GM19324 (cell line): ENCODE measurements at regions not wholly inside any gene's neighbourhood (a gene's known extent, or its start where the extent isn't known, plus 50 kb on each side); places are given as distances from the start of the nearest gene placed in this dataset.

Source experiments
- ATAC-seq: cut with Tn5 transposase; IDR thresholded peaks from one replicate; pipeline ENCODE4 v1.9.1; 2021; ENCODE audit warnings: mild to moderate bottlenecking, moderate library complexity; ENCODE audit not compliant: unreplicated experiment, low FRiP score

GRCh38 chr4:108303488-108304177 lies 134.9 kb upstream of the LEF1 start:
- no peak for ATAC-seq

DNA sequence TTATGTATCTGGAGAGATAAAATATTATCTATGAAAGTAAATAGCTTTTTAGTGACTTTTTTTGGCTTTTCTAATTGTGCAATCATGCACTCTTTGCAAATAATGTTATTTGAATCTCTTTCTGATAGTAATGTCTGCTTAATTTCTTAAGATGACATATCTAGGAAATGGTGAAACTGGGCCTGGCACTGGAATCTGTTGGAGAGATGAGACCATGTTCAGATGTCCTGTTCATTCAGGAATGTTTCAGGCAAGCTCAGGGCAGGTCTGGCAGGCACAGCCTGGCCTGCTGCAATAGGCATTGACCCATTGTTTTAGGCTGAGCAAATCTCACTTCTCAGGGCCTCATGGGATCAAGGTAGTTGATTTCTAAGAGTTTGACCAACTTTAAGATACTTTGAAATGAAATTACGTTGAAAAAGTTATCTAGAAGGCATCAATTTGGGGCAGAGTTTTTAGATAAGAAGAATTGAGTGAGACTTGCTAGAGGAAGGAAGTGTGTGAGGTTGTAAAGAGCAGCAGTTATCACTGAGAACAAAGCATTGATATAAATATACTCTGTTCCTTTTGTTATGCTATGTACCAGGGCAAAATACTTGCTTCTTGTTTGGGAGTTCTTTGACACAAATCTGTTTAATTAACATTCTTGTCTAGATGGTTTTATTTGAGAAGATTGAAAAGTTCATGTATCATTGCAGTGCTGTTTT lies 133.0 kb upstream of the LEF1 start:
- ATAC-seq, result no peak

- no peak for ATAC-seq
Measured at GRCh38 chr4:108297605-108298004, 128.9 kb upstream of the LEF1 start.

DNA sequence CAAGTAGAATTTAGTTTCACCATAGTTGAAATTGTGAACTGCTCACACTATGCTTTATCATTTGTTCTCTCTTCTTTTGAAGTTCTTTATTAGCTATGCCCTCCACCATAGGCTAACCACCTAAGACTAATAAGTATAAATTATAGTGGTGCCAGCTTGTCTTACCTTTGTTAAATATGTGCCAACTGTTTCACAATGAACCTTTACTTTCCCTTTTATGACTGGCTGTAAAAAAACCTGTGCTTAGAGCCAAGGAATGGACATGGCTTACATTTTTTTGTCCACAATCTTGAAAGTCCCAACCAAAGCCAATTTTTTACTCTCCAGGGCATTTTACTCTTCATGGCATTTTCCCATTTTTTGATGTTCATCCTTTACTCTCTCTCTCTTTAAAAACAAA lies 123.5 kb upstream of the LEF1 start:
- ATAC-seq, result no peak

- ATAC-seq, result no peak
Measured at GRCh38 chr4:108291137-108291536, 122.4 kb upstream of the LEF1 start.

DNA sequence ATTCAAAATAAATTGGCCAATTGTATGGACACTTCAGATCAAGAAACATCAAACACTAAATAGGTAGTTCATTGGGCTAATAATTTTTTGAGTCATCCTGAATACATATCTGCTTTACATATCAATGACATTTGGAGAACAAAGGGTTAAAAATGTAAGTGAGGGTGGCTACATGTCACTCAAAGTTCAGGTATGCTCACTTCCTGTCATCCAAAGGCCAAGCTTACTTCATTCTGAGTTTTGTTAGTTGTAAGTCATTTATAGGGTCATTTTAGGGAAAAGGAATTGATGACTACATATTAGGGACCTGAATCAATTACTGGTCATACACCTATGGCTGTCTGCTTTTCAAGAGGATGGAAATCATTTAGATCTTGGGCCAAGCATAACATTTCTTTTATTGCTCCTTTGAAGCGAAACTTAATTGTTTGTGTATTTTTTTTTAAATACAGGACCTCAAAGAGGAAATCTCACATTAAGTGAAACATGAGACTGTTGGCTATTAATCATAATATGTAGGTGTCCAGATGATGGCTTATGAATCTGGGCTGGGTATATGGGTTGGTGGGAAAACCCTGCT lies 119.2 kb upstream of the LEF1 start:
- no peak for ATAC-seq

DNA sequence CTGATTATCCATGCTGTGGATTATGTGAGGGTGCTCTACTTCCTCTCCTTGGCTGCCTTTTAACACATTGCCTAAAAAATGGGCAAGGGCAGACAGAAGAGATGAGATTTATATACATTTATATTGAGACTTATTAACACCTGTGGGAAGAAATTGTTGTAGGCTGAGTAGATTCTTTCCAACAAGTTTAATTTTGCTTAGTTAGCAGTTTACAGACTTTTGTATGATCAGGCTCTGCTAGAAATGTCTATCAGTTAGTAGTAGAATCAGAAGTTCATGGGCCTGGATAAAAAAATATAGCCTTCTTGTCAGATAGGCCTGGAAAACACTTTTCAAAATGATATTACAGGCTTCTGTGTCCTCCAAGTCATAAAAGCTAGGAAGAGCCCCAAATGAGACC lies 111.3 kb upstream of the LEF1 start:
- ATAC-seq, result no peak

DNA sequence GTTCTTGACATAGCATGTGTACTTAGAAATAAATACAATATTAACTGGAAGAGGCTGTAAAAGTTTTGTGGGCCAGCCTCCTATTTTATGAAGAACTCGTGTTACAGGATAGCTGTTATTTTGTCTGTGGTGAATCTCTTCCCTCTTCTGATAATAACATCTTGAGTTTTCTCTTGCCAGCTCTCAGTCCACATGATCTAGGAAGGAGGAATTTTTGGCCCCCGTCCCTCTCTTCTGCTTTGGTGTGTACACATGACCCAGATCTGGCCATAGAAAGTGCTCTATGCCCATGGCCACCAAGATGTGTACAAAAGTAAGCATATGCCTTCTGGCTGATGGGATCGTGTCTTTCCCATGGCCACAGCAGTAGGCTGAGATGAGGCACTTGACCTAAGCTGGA lies 108.0 kb upstream of the LEF1 start:
- no peak for ATAC-seq

DNA sequence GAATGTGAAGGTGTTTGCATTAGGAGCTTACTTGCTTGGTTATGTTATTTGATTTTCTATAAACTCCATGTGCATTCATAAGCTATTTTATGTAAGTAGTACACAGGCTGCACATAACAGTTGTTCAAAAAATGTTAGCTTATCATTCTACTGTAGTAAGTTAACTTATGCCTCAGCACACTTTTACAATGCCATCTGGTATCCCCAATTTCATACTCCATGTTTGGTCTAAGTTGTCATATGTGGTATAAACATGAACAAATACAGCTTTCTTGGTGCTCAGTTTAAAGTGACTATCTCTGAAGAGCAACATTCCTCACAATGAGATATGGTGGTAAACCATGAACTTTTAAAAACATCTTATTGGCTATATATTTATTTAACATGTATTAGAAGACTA lies 104.3 kb upstream of the LEF1 start:
- ATAC-seq, result no peak

DNA sequence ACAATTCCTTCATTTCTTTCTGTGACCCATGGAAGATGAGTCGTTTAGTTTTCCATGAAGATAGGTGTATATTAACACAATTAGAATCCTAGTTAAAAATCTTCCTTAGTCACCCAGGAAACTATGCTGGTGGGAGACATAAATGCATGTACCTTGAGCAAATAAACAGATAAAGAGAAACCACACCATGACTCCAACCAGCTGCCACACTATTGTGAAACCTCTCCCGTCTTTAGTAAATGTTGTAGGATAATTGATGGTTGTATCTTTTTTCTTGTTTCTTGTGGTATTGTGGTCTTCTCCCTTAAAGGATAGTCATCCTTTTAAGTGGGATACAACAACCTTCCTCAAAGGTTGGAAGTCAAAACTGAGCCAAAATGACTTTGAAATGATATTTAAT lies 103.8 kb upstream of the LEF1 start:
- ATAC-seq, result no peak

DNA sequence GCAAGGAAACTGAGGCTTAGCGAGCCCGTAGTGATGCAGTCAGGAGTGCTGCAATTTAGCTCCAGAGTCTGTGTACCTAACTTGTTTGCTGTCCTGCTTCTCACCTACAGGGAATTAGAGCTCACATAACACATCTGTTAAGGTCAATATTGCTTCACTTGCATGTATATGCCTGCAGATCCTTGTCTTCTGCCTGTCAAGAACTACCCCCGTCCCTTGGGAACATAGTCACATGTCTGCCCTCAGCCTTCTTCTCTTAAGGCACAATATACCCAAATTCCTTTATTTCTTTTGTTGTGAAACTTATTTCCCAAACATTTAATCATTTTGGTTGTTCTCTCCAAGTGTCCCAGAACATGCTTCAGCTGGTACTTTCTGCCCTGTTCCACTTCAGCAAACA lies 103.3 kb upstream of the LEF1 start:
- no peak for ATAC-seq

GRCh38 chr4:108270466-108271450 lies 102.0 kb upstream of the LEF1 start:
- ATAC-seq, result no peak

DNA sequence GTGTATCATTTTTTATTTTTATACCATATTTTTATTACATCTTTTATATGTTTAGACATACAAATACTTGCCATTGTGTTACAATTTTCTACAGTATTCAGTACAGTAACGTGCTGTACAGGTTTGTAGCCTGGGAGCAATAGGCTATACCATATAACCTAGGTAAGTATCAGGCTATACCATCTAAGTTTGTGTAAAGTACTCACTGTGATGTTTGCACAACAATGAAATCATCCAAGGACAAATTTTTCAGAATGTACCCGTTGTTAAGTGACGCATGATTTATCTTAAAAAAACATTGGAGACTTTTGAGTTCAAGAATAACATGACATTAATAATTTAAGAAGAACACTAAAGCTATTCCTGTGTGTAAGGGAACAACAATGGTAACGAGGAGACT lies 96.0 kb upstream of the LEF1 start:
- no peak for ATAC-seq

GRCh38 chr4:108263057-108263456 lies 94.3 kb upstream of the LEF1 start:
- ATAC-seq, result no peak

DNA sequence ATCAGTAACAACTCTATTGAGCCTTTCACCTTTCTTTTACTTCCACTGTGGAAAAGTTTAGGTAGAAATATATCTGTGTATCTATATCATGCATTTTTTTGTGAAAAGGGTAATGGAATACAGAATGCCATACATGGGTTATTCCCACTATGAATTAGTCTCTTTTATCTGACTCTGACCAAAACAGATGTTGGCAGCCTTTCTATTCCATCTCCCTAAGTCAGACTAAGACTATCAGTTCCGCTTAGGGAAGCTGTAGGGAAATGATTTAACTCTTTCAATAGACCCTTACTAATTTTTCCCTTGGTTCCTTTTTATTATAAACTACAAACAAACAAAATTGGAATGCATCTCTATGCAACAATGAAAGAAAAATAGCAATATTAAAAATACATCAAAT lies 92.3 kb upstream of the LEF1 start:
- ATAC-seq, result no peak

DNA sequence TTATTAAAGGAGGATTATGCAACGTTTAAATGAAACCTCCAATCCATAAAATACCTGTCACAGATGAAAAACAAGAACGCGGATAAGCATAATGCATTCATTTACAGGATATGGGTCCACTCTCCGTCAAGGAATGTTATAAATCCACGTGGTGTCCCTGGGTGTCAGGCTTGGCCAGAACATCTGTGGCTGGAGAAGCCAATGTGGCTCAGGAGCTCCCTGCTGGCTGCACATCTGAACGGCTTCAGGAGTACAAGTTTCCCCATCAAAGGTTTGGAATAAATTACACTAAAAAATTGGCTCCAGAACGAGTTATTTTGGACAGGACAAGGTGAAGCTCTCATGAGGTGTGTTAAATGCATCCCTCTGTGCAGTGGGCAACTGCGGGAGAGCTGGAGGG lies 87.8 kb upstream of the LEF1 start:
- no peak for ATAC-seq

DNA sequence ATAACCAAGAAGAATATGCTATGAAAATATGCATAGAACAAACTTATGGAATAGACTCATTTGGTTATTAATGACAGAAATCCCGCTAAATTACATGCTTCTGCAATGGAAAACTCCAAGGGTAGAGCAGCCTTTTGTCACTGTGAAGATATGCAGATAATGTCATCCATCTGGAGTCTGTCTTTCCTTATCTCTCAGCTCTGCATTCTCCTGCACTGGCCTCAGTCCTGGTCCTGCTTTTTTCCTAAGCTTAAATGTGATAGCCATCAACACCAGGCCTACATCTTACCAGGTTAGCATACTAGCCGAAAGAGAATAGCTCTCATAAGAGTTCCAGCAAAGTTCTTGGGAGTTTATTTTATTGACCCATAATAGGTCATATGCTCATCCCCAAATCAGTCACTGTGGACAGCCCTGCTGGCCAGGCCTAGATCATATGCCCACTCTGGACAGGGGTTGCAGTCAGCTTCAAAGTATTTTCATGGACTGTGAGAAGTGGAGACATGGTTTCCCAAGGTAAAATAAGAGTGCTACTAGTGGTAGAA lies 86.5 kb upstream of the LEF1 start:
- ATAC-seq, result no peak

DNA sequence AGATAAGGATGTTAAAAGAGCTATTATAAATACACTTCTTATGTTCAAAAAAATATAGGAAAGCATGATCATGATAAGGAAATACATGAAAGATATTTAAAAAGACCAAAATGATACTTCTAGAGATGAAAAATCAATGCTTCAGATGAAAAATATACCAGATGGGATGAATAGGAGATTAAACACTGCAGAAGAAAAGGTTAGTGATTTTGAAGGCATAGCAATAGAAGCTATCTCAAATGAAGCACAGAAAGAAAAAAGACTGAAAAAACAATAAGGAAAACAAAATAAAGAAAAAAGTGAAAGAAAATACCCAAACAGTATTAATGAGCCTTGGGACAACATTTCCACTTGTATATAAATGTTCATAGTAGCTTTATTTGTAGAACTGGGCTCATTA lies 80.7 kb upstream of the LEF1 start:
- no peak for ATAC-seq

DNA sequence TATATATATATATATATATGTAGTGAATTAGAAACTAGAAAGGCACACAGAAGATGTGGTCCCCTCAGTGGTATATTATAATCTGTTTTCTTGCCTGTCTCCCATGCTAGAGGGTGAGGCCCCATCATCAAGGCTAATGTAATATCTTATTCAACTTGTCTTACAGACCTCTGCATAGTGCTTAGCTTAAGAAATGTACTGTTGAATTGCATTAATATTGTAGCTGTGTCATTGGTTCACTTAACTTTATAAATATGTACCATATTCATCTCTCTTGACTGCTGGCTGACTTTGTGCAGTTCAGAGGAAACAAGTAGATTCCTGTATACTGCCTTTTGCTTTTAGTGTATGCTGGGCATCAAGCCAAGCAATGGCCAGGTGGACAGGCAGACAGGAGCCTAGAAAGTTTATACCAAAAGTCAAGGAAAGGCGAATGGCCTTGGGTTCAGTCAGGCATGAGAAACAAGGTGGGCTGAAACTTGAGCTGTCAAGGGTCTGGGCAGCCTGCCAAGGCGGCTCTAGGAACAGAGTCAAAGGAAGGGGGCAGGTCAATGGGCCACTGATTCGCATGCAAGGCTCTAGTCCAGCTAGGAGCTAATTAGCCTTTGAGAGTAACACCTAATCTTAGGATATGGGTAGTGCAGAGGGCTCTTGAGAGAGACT lies 78.8 kb upstream of the LEF1 start:
- no peak for ATAC-seq

DNA sequence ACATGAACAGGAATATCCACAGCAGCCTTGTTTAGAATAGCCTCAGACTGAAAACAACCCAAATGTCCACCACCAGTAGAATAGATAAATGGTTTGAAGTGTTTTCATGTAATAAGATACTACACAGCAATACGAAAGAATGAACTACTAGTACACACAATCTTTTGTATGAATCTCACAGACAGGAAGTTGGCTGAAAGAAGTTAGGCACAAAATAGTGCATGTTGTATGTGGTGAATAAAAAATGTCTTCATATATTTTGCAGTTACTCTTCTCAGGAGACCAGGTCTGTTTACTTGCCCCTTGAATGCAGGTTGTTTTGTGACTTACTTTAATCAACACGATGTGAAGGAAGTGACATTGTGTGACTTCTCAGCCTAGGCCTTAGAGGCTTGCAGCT lies 75.9 kb upstream of the LEF1 start:
- no peak for ATAC-seq
